ENCODE measurements at regions not wholly inside any gene's neighbourhood (a gene's known extent, or its start where the extent isn't known, plus 50 kb on each side); places are given as distances from the start of the nearest gene placed in this dataset.

DNA sequence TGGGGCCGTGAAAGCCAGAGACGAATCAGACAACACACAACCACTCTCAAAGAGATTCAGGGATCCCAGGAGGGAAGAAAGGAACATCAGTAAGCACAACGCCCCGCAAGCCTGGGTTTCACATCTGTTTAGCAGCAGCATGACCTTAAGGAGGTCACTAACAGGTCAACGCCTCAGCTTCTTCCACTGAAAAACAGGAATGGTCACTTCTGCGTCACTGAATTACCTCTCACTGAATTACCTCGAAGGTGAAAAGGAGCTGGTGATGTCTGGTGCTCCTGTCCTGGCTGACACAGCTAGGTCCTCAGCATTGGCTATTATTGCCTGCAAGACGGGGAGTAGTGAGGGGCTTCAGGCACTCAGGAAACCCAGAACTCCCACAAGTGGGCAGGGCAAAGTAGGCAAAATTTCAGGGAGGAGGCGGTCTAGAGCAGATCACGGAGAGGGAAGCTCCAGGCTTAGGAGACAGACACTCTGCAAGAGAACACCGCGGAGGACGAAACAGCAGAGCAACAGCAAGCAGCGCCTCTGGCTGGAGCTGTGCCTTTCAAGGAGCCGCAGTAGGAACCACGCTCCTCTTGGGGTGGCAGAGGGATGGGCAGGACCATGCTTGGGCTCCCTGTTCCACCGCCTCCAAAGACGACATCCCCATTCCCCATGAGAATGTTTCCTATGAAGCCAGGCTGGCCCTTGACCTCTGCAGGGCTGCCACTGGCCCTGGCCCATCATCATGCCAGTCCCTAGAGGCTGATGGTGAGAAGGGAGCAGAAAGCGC is 108.4 kb downstream of the SINHCAF start:
- ATAC-seq (ENCODE audit: insufficient number of reproducible peaks, low FRiP score, low read depth) (no peak), DNase-seq (ENCODE audit: low spot score) (no peak)
- no peaks in the 10 kb centered on the region for H3K9me3 ChIP-seq

DNA sequence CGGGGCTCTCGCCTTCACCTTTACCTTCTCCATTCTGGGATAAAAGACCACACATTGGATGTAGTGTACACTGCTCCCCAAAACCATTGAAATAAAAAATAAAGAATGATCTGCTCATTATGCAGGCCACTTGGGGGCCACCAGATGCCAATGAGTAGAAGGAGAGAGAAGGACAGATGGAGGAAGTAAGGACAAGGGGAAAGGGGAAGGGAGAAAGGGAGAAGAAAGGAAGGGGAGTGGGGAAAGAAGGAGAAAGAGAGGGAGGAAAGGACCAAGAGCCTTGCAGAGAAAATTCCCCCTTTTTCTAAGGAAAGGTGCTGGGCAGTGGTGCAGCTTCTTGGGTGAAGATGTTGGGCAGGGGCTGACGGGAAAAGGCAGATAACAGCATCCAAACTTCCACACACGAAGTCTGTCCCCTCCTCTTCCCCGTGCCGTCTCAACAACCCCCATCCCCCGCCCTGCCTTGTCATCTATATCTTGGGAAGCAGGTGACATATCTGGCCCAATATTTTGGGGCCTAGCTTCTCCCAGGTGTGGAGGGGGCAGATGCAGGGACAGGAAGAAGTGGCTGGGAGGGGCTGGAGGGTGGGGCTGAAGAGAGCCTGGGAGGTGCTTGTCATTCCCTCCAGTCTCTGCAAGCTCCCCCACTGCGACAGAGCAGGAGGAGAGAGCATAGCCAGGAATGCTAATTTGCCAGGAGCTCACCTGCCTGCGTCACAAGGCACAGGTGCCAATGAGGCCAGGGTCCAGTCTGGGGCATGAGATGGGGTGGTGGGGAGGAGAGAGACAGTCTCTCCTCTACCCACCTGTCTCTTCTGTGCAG is 107.5 kb downstream of the SINHCAF start:
- Histone ChIP-seq H3K9me3 (no peaks in the 10 kb centered on the region), H3K27me3 (replicated peaks; ENCODE audit: insufficient read depth) (no peaks in the 10 kb centered on the region), H3K4me1 (ENCODE audit: control insufficient read depth in 1 of 2, low read depth in 2 of 2) (no peaks in the 10 kb centered on the region), H3K36me3 (no peaks in the 10 kb centered on the region), H3K4me3 (no peak overlapping the region), H3K27ac (no peak overlapping the region)
- DNase-seq (ENCODE audit: low spot score) (no peak), ATAC-seq (ENCODE audit: insufficient number of reproducible peaks, low FRiP score, low read depth) (no peak)
- TF ChIP-seq, protein P1, sequence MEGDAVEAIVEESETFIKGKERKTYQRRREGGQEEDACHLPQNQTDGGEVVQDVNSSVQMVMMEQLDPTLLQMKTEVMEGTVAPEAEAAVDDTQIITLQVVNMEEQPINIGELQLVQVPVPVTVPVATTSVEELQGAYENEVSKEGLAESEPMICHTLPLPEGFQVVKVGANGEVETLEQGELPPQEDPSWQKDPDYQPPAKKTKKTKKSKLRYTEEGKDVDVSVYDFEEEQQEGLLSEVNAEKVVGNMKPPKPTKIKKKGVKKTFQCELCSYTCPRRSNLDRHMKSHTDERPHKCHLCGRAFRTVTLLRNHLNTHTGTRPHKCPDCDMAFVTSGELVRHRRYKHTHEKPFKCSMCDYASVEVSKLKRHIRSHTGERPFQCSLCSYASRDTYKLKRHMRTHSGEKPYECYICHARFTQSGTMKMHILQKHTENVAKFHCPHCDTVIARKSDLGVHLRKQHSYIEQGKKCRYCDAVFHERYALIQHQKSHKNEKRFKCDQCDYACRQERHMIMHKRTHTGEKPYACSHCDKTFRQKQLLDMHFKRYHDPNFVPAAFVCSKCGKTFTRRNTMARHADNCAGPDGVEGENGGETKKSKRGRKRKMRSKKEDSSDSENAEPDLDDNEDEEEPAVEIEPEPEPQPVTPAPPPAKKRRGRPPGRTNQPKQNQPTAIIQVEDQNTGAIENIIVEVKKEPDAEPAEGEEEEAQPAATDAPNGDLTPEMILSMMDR (IDR thresholded peaks at IDR 0.05) = no peak

More for the DNA sequence above, 108.4 kb downstream of the SINHCAF start:
- Histone ChIP-seq H3K27me3 (replicated peaks; ENCODE audit: insufficient read depth) (no peaks in the 10 kb centered on the region), H3K36me3 (no peaks in the 10 kb centered on the region), H3K4me1 (ENCODE audit: control insufficient read depth in 1 of 2, low read depth in 2 of 2) (no peaks in the 10 kb centered on the region), H3K4me3 (no peak overlapping the region), H3K27ac (no peak overlapping the region)
- TF ChIP-seq, protein P1 (IDR thresholded peaks at IDR 0.05) = no peak

DNA sequence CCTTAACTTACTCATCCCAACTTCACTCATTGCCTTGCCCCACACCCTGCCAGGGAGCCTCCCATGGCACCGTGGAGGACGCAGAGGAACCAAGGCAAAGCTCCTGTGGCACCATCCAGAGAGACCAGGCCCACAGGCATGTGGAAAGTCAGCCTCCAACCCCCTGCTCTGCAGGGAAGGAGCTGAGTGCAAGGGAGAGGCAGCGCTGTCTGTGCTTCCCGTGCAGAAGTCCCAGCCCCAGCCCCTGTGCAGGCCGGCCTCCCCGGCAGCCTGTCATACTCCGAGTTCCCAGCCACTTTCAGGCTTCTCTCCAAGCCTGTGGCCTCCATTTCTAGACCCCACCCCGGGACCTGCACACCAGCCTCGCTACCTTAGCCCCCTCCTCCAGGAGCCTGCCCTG is 106.4 kb downstream of the SINHCAF start:
- H3K27me3 ChIP-seq (replicated peaks; ENCODE audit: insufficient read depth) = no peaks in the 10 kb centered on the region

DNA sequence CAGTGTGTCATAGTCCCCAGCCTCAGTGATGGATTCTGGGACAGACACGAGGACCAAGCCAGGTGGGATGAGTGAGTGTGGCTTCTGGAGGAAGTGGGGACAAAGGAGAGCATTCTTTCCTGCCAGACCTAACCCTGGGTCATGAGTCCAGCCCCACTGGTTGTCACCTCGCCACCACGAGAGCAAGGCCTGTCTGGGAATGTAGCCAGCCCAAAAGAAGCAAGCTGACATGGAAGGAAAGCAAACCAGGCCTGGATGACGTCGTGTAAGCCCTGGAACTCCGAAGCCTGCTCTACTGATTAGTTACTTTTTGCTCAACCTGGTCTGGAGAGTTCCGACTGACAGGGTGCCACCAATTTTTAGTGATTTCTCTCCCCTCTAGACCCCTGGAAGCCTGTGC is 105.9 kb downstream of the SINHCAF start:
- TF ChIP-seq, protein P1 (IDR thresholded peaks at IDR 0.05) = no peak
- Histone ChIP-seq H3K36me3 (no peaks in the 10 kb centered on the region), H3K9me3 (no peaks in the 10 kb centered on the region), H3K27ac (no peak overlapping the region), H3K4me1 (ENCODE audit: control insufficient read depth in 1 of 2, low read depth in 2 of 2) (no peaks in the 10 kb centered on the region), H3K27me3 (replicated peaks; ENCODE audit: insufficient read depth) (no peaks in the 10 kb centered on the region), H3K4me3 (no peak overlapping the region)
- no peak for ATAC-seq (ENCODE audit: insufficient number of reproducible peaks, low FRiP score, low read depth)
- DNase-seq (ENCODE audit: low spot score) = no peak

More for the DNA sequence above, 106.4 kb downstream of the SINHCAF start:
- Histone ChIP-seq H3K9me3 (no peaks in the 10 kb centered on the region), H3K27ac (no peak overlapping the region), H3K4me3 (no peak overlapping the region), H3K4me1 (ENCODE audit: control insufficient read depth in 1 of 2, low read depth in 2 of 2) (no peaks in the 10 kb centered on the region), H3K36me3 (no peaks in the 10 kb centered on the region)
- no peak for DNase-seq (ENCODE audit: low spot score)
- peak; percentile 43 for ATAC-seq (ENCODE audit: insufficient number of reproducible peaks, low FRiP score, low read depth)
- TF ChIP-seq, protein P1 (IDR thresholded peaks at IDR 0.05) = no peak
